Gastrocnemius medialis (tissue), 4 donors: ENCODE measurements at regions not wholly inside any gene's neighbourhood (a gene's known extent, or its start where the extent isn't known, plus 50 kb on each side); places are given as distances from the start of the nearest gene placed in this dataset.

Source experiments
- ATAC-seq, 2 donors: fragments of 150-250 bp; one replicate each; pipeline ENCODE4 v1.9.1; 2016
- DNase-seq, 2 donors: peaks; one replicate each; pipeline ENCODE4 v3.0.0-alpha.2; 2019
- H3K27ac ChIP-seq, 4 donors: fragments of 200-600 bp; sonication (generic); 1 replicate in 1 of 4; 2 replicates in 3 of 4; pipeline ENCODE4 v1.5.1; 2016 to 2018; ENCODE audit warnings: mild to moderate bottlenecking in 2 of 4, moderate library complexity in 1 of 4
- H3K27me3 ChIP-seq, 3 donors: fragments of 200-600 bp; sonication (generic) in 2 of 3; 1 replicate in 1 of 3; 2 replicates in 2 of 3; pipeline versions ENCODE4 v1.5.1 to v1.6.0; 2016 to 2019; ENCODE audit warnings: mild to moderate bottlenecking in 1 of 3, moderate library complexity in 1 of 3
- H3K36me3 ChIP-seq, 2 donors: fragments of 200-600 bp; sonication (generic) in 1 of 2; one replicate each; pipeline ENCODE4 v1.5.1; 2017 to 2018
- H3K4me1 ChIP-seq, 2 donors: fragments of 200-600 bp; sonication (generic) in 1 of 2; one replicate each; pipeline ENCODE4 v1.5.1; 2016 to 2017; ENCODE audit warnings: mild to moderate bottlenecking in 2 of 2
- H3K4me3 ChIP-seq, 4 donors: fragments of 200-600 bp; sonication (generic) in 3 of 4; 1 replicate in 1 of 4; 2 replicates in 3 of 4; pipeline ENCODE4 v1.5.1; 2016 to 2019; ENCODE audit warnings: mild to moderate bottlenecking in 2 of 4
- H3K9me3 ChIP-seq, 3 donors: fragments of 200-600 bp; sonication (generic) in 2 of 3; 1 replicate in 1 of 3; 2 replicates in 2 of 3; pipeline ENCODE4 v1.5.1; 2016 to 2019
- CTCF ChIP-seq, 5 experiments: fragments of 450-650 bp in 3 of 5; fragments of 200-600 bp in 2 of 5; sonication (generic) in 2 of 5; IDR thresholded peaks in 4 of 5; conservative IDR thresholded peaks in 1 of 5; 1 replicate in 4 of 5; 2 replicates in 1 of 5; pipeline ENCODE4 v1.5.1; 2016 to 2019; ENCODE audit warnings: antibody characterized with exemption in 5 of 5, mild to moderate bottlenecking in 3 of 5, moderate library complexity in 3 of 5
- POLR2A ChIP-seq, 2 donors: fragments of 450-650 bp; IDR thresholded peaks; one replicate each; pipeline ENCODE4 v1.6.1; 2017; ENCODE audit warnings: antibody characterized with exemption in 2 of 2, mild to moderate bottlenecking in 2 of 2, moderate library complexity in 2 of 2
- in situ Hi-C, 4 donors: fragments of 200-750 bp; cut with MboI; loops; one replicate each; pipeline versions ENCODE4 v1.15.0 to v1.8.0; 2017; ENCODE audit warnings: low sequenced_read_pairs in 4 of 4
- intact Hi-C: fragments of 100-400 bp; cut with DNase I; formaldehyde crosslinking; loops from one replicate; pipeline ENCODE4 v1.15.1; 2023; ENCODE audit warnings: low total_unique reads

DNA sequence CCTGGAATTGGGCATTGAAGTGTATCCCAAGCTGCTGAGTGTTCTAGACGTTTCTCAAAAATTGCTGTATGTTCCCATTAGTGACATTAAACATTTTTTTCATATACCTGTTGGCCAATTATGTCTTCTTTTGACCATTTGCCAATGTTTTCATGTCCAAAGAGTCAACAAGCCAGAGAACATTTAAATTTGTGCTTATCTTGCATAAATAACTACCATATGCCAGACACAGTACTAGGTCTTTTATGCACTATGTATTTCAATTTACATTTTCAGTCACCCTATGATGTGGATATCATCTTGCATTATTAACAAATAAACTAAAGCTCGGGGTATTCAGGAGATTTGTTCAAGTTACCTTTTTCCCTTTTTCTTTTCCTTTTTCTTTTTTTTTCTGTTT is 632.9 kb upstream of the C16orf82 start:
- TF ChIP-seq POLR2A (IDR thresholded peaks at IDR 0.05) (no peak), CTCF (IDR thresholded peaks at IDR 0.05 in 4 of 5, conservative IDR thresholded peaks at IDR 0.05 in 1 of 5) (no peak)
- no peaks in the 10 kb centered on the region for H3K36me3 ChIP-seq
- DNase-seq: no peak
- no peak overlapping the region for H3K27ac ChIP-seq
- no peaks in the 10 kb centered on the region for H3K9me3 ChIP-seq
- no peaks in the 10 kb centered on the region for H3K4me1 ChIP-seq
- in situ Hi-C loops: no loop called here
- H3K27me3 ChIP-seq: no peaks in the 10 kb centered on the region
- no peak overlapping the region for H3K4me3 ChIP-seq
- intact Hi-C loops: no loop called here
- ATAC-seq: no peak

DNA sequence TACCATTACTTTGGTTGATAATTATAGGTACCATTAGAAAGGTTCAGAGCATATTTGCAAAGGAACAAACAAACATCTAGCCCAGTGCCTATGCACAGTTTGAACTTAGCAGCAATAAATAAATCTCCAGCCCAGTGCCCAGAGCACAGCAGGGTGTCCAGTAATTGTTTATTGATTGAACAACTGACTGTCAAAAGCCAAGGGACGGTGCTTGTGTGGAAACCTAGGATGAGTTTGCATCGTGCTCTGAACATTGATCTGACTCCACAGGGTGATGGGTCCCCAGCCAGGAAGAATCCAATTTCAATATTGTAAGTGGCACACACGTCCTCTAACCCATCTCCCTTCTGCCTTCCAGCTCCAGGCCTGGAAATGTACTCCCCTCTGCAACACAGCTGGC is 625.5 kb upstream of the C16orf82 start:
- intact Hi-C loops (no loop called here), in situ Hi-C loops (no loop called here)
- Histone ChIP-seq H3K9me3 (no peaks in the 10 kb centered on the region), H3K36me3 (no peaks in the 10 kb centered on the region), H3K4me3 (no peak overlapping the region), H3K27ac (no peak overlapping the region), H3K4me1 (no peaks in the 10 kb centered on the region), H3K27me3 (no peaks in the 10 kb centered on the region)
- ATAC-seq: no peak
- no peak for TF ChIP-seq POLR2A (IDR thresholded peaks at IDR 0.05)
- no peak for TF ChIP-seq CTCF (IDR thresholded peaks at IDR 0.05 in 4 of 5, conservative IDR thresholded peaks at IDR 0.05 in 1 of 5)
- DNase-seq: no peak

DNA sequence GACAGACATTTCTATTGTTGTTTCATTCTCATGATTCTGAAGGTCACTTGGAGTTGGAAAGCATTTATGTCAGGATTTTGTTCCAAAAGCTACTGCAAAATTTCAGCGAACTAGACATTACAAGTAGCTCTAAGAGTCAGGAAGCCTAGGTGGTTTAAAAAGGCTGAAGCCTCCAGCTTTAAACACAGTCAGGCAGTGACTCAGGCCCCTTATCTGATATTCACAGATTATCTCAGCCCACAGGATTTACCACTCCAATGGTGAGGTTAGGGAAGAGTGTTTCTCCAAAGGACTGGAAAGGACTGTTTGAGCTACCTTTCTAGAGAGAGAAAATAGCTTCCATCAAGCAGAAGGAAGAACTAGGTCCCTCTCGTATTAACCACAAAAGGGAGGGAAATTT is 624.4 kb upstream of the C16orf82 start:
- in situ Hi-C loops (no loop called here), intact Hi-C loops (no loop called here)
- no peak overlapping the region for H3K27ac ChIP-seq
- no peak overlapping the region for H3K4me3 ChIP-seq
- no peak for DNase-seq
- H3K9me3 ChIP-seq: no peaks in the 10 kb centered on the region
- no peaks in the 10 kb centered on the region for H3K27me3 ChIP-seq
- no peaks in the 10 kb centered on the region for H3K36me3 ChIP-seq
- no peak for TF ChIP-seq CTCF (IDR thresholded peaks at IDR 0.05 in 4 of 5, conservative IDR thresholded peaks at IDR 0.05 in 1 of 5)
- TF ChIP-seq POLR2A (IDR thresholded peaks at IDR 0.05): no peak
- no peak for ATAC-seq
- no peaks in the 10 kb centered on the region for H3K4me1 ChIP-seq

DNA sequence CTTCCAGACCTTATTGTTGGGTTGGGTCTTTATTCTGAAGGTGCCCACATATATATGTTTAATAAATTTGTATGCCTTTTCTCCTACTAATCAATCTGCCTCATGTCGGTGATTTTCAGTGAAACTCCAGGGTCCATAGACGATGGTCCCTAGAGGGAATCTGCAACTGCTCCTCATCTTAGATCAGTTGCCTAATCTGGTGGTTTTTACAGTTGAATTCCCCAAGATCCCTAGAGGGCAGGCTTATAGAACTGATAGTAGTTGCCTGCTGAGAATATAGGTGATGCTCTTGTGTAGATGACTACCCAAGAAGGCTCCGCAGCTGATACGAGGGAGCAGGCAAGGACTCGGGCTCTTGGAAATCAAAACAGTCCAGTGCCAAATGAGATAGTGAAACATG is 619.2 kb upstream of the C16orf82 start:
- no peak for TF ChIP-seq POLR2A (IDR thresholded peaks at IDR 0.05)
- no peak for TF ChIP-seq CTCF (IDR thresholded peaks at IDR 0.05 in 4 of 5, conservative IDR thresholded peaks at IDR 0.05 in 1 of 5)
- H3K4me1 ChIP-seq: no peaks in the 10 kb centered on the region
- H3K36me3 ChIP-seq: no peaks in the 10 kb centered on the region
- in situ Hi-C loops (no loop called here), intact Hi-C loops (no loop called here)
- H3K27me3 ChIP-seq: no peaks in the 10 kb centered on the region
- H3K27ac ChIP-seq: no peak overlapping the region
- DNase-seq (no peak), ATAC-seq (no peak)
- H3K9me3 ChIP-seq: no peaks in the 10 kb centered on the region
- no peak overlapping the region for H3K4me3 ChIP-seq

DNA sequence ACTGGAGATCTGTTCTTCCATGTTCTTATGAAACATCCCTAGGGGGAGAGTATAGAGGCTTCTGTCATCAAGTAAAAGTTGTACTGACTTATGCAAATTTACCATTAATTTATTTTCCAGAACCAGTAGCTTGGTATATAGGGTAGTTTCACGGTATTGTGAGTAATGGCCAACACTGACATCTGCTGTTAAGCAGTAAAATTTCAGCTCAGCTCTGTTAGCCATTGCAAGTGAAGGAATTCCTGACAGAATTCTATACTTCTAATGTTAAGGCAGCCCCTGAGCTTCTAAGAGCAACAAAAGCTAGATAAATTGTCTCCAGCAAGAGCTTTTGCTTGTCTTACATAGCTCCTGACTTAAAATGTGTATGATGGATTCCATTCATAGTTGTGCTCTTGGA is 613.5 kb upstream of the C16orf82 start:
- no peak for DNase-seq
- Histone ChIP-seq H3K36me3 (no peaks in the 10 kb centered on the region), H3K27me3 (no peaks in the 10 kb centered on the region), H3K4me3 (no peak overlapping the region), H3K4me1 (no peaks in the 10 kb centered on the region), H3K27ac (no peak overlapping the region), H3K9me3 (no peaks in the 10 kb centered on the region)
- in situ Hi-C loops (no loop called here), intact Hi-C loops (no loop called here)
- TF ChIP-seq POLR2A (IDR thresholded peaks at IDR 0.05) (no peak), CTCF (IDR thresholded peaks at IDR 0.05 in 4 of 5, conservative IDR thresholded peaks at IDR 0.05 in 1 of 5) (peak in 1 of 5 experiments; percentile 8)
- no peak for ATAC-seq
